ENCODE measurements at regions not wholly inside any gene's neighbourhood (a gene's known extent, or its start where the extent isn't known, plus 50 kb on each side); places are given as distances from the start of the nearest gene placed in this dataset.

- Histone ChIP-seq H2AFZ (ENCODE audit: low read length) (no peak overlapping the region; the same call in 1 of the 2 replicates), H2BK12ac (ENCODE audit: low read depth, low read length) (no peak overlapping the region), H3K18ac (ENCODE audit: extremely low read depth, low read length) (no peak overlapping the region), H3K9me3 (ENCODE audit: insufficient read depth in 2 of 2, low read depth in 1 of 2, low read length in 1 of 2) (no peaks in the 10 kb centered on the region), H3K4me2 (ENCODE audit: insufficient read depth in 1 of 2, low read depth in 2 of 2, low read length in 2 of 2) (no peak overlapping the region), H2AK5ac (ENCODE audit: low read depth, low read length) (no peak overlapping the region), H3K36me3 (ENCODE audit: control insufficient read depth in 2 of 4, insufficient read depth in 4 of 4, low read length in 3 of 4) (no peaks in the 10 kb centered on the region), H4K8ac (ENCODE audit: extremely low read depth, insufficient read depth, low read length) (no peak overlapping the region), H2BK15ac (ENCODE audit: low read length) (no peak overlapping the region), H2BK20ac (ENCODE audit: low read length) (no peak overlapping the region), H3K79me1 (ENCODE audit: low read depth, low read length) (no peaks in the 10 kb centered on the region), H2BK5ac (ENCODE audit: low read depth, low read length) (no peak overlapping the region), H3K23me2 (ENCODE audit: low read depth, low read length) (no peaks in the 10 kb centered on the region; the same call in 1 of the 2 replicates), H3K27ac (ENCODE audit: low read depth, low read length) (no peak overlapping the region), H3K14ac (ENCODE audit: insufficient read length) (no peak overlapping the region), H4K91ac (replicated peaks; ENCODE audit: insufficient read length, low read length) (no peak overlapping the region), H3K27me3 (replicated peaks in 1 of 4; ENCODE audit: control insufficient read depth in 3 of 4, extremely low read depth in 1 of 4, insufficient read depth in 3 of 4, low read length in 3 of 4) (no peaks in the 10 kb centered on the region), H3K4me1 (replicated peaks in 1 of 4; ENCODE audit: control insufficient read depth in 3 of 4, insufficient read depth in 4 of 4, low read length in 3 of 4) (0 out of 7 replicates have a peak, but pooled peaks cover 0 to 2% (median 0%) of the 10 kb centered on the region in 4 experiments), H3K23ac (ENCODE audit: insufficient read length) (no peak overlapping the region), H3K4ac (replicated peaks; ENCODE audit: insufficient read length, low read depth, low read length) (no peak overlapping the region), H4K5ac (ENCODE audit: insufficient read length, low read depth, low read length) (no peak overlapping the region), H3K4me3 (ENCODE audit: extremely low read depth in 1 of 4, insufficient read depth in 2 of 4, low read depth in 3 of 4, low read length in 4 of 4) (no peak overlapping the region), H2BK120ac (replicated peaks; ENCODE audit: low read depth, low read length) (no peak overlapping the region), H3K56ac (replicated peaks; ENCODE audit: insufficient read length, low read depth, low read length) (no peak overlapping the region), H3K9ac (replicated peaks in 1 of 4; ENCODE audit: extremely low read depth in 1 of 4, low read depth in 3 of 4, low read length in 3 of 4) (no peak overlapping the region), H4K20me1 (replicated peaks in 1 of 2; ENCODE audit: control insufficient read depth in 1 of 2, insufficient read depth in 2 of 2, low read length in 2 of 2) (no peaks in the 10 kb centered on the region), H3K79me2 (ENCODE audit: control insufficient read depth in 1 of 2, insufficient read depth in 2 of 2, low read length in 2 of 2) (no peaks in the 10 kb centered on the region)
- ChIA-PET CTCF (ENCODE audit: partially characterized antibody) (no interaction called here), POLR2A (ENCODE audit: partially characterized antibody) (no interaction called here)
- DNase-seq (ENCODE audit: low read depth in 1 of 2, low spot score in 2 of 2) (no peak), FAIRE-seq (no peak)
- whole genome bisulfite sequencing, 2 experiments (ENCODE audit: extremely low coverage in 1 of 2, insufficient coverage in 1 of 2, insufficient read length in 1 of 2, insufficient replicate concordance in 2 of 2, low coverage in 1 of 2, low lambda C conversion rate in 2 of 2, missing lambda C conversion rate in 1 of 2): 91% methylated on average over 5 of the region's 5 CpGs; no CpG with 5 or more reads in 1 of the 2 experiments
- TF ChIP-seq CHD2 (IDR thresholded peaks at IDR 0.05; ENCODE audit: low read length): no peak
- TF ChIP-seq SAP30 (IDR thresholded peaks at IDR 0.05; ENCODE audit: insufficient read depth, insufficient replicate concordance, low read length): no peak
- no peak for TF ChIP-seq POLR2A (IDR thresholded peaks at IDR 0.05; ENCODE audit: control extremely low read depth in 1 of 2, low read depth in 2 of 2, low read length in 2 of 2)
- TF ChIP-seq, protein P1, sequence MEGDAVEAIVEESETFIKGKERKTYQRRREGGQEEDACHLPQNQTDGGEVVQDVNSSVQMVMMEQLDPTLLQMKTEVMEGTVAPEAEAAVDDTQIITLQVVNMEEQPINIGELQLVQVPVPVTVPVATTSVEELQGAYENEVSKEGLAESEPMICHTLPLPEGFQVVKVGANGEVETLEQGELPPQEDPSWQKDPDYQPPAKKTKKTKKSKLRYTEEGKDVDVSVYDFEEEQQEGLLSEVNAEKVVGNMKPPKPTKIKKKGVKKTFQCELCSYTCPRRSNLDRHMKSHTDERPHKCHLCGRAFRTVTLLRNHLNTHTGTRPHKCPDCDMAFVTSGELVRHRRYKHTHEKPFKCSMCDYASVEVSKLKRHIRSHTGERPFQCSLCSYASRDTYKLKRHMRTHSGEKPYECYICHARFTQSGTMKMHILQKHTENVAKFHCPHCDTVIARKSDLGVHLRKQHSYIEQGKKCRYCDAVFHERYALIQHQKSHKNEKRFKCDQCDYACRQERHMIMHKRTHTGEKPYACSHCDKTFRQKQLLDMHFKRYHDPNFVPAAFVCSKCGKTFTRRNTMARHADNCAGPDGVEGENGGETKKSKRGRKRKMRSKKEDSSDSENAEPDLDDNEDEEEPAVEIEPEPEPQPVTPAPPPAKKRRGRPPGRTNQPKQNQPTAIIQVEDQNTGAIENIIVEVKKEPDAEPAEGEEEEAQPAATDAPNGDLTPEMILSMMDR (IDR thresholded peaks at IDR 0.05; ENCODE audit: control extremely low read depth in 1 of 3, insufficient read depth in 1 of 3, low read depth in 1 of 3, low read length in 3 of 3): no peak
- TF ChIP-seq HDAC2 (IDR thresholded peaks at IDR 0.05; ENCODE audit: borderline replicate concordance in 1 of 2, low read depth in 2 of 2, low read length in 2 of 2): no peak
- no peak for TF ChIP-seq SIX5 (IDR thresholded peaks at IDR 0.05; ENCODE audit: low read depth, low read length)
- TF ChIP-seq EP300 (IDR thresholded peaks at IDR 0.05; ENCODE audit: borderline replicate concordance in 1 of 2, low read depth in 2 of 2, low read length in 2 of 2): no peak
- TF ChIP-seq E2F6 (IDR thresholded peaks at IDR 0.05): no peak
- TF ChIP-seq CBX5 (IDR thresholded peaks at IDR 0.05; ENCODE audit: low read depth, low read length): no peak
- no peak for TF ChIP-seq SP2 (IDR thresholded peaks at IDR 0.05; ENCODE audit: low read length)
- TF ChIP-seq RNF2 (IDR thresholded peaks at IDR 0.05; ENCODE audit: borderline replicate concordance, low read depth, low read length, missing control alignments, poor library complexity, severe bottlenecking): no peak
Measured at GRCh38 chr6:99816795-99817194, 177.2 kb downstream of the MCHR2 start.

All from H1 (cell line).